HL-60 (cell line): ENCODE measurements at regions not wholly inside any gene's neighbourhood (a gene's known extent, or its start where the extent isn't known, plus 50 kb on each side); places are given as distances from the start of the nearest gene placed in this dataset.
A peak's percentile ranks its signal among the peaks of the same experiment; 100 is the strongest.

Experiments used
- DNase-seq, 2 experiments: peaks; one replicate each; pipeline ENCODE4 v3.0.0-alpha.2; 2010 to 2020; ENCODE audit warnings: low read depth in 1 of 2, low spot score in 1 of 2
- H3K27ac ChIP-seq: fragments of 250-450 bp; sonication (Bioruptor Pico); replicated peaks from 2 replicates; pipeline ENCODE4 v1.5.1; 2020; ENCODE audit warnings: mild to moderate bottlenecking, moderate library complexity
- H3K27me3 ChIP-seq: fragments of 250-450 bp; sonication (Bioruptor Pico); 2 replicates; pipeline ENCODE4 v1.5.1; 2021; ENCODE audit warnings: mild to moderate bottlenecking, moderate library complexity; ENCODE audit not compliant: insufficient read depth, poor library complexity, severe bottlenecking
- H3K4me3 ChIP-seq: replicated peaks from 2 replicates; pipeline ENCODE4 v1.5.1; 2011; ENCODE audit warnings: mild to moderate bottlenecking, control low read depth, low read length; ENCODE audit not compliant: insufficient read depth
- GABPA ChIP-seq: IDR thresholded peaks from 2 replicates; pipeline ENCODE4 v1.6.1; 2012; ENCODE audit warnings: low read depth
- POLR2AphosphoS5 ChIP-seq: IDR thresholded peaks from 2 replicates; pipeline ENCODE4 v1.6.1; 2012; ENCODE audit warnings: low read depth
- SPI1 ChIP-seq: IDR thresholded peaks from 2 replicates; pipeline ENCODE4 v1.6.1; 2012; ENCODE audit warnings: low read depth, mild to moderate bottlenecking, borderline replicate concordance
- TF ChIP-seq, protein P1 (sequence below): IDR thresholded peaks from one replicate; pipeline ENCODE4 v1.5.1; 2011; ENCODE audit warnings: low read length, control low read depth, inconsistent platforms; ENCODE audit not compliant: insufficient read depth
- TF ChIP-seq, protein P2 (sequence below): IDR thresholded peaks from 2 replicates; pipeline ENCODE4 v1.6.1; 2012; ENCODE audit warnings: low read depth; ENCODE audit not compliant: insufficient replicate concordance

DNA sequence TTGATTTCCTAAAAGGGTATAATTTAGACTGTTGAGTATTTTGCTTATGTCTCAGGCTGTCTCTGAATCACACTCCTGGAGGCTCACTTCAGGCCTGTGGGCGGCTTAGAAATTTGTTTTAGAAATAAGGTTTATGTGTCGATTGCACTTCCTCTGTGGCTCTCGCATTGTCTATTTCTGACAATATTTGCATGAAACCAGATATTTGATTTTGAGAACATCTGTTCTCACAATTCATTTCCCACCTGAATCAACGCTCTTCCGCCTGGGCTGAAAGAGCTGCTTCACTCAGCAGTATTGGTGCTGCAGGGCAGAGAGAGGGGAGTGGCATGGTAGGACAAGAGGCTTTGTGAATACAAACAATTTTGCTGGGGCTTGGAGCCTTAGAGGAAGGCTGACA, 262.0 kb downstream of the ADRA2A start:
- H3K4me3 ChIP-seq: no peak overlapping the region
- DNase-seq: no peak
- no peak for TF ChIP-seq POLR2AphosphoS5
- TF ChIP-seq, protein P1, sequence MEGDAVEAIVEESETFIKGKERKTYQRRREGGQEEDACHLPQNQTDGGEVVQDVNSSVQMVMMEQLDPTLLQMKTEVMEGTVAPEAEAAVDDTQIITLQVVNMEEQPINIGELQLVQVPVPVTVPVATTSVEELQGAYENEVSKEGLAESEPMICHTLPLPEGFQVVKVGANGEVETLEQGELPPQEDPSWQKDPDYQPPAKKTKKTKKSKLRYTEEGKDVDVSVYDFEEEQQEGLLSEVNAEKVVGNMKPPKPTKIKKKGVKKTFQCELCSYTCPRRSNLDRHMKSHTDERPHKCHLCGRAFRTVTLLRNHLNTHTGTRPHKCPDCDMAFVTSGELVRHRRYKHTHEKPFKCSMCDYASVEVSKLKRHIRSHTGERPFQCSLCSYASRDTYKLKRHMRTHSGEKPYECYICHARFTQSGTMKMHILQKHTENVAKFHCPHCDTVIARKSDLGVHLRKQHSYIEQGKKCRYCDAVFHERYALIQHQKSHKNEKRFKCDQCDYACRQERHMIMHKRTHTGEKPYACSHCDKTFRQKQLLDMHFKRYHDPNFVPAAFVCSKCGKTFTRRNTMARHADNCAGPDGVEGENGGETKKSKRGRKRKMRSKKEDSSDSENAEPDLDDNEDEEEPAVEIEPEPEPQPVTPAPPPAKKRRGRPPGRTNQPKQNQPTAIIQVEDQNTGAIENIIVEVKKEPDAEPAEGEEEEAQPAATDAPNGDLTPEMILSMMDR: no peak
- TF ChIP-seq GABPA: no peak
- no peak for TF ChIP-seq SPI1
- TF ChIP-seq, protein P2, sequence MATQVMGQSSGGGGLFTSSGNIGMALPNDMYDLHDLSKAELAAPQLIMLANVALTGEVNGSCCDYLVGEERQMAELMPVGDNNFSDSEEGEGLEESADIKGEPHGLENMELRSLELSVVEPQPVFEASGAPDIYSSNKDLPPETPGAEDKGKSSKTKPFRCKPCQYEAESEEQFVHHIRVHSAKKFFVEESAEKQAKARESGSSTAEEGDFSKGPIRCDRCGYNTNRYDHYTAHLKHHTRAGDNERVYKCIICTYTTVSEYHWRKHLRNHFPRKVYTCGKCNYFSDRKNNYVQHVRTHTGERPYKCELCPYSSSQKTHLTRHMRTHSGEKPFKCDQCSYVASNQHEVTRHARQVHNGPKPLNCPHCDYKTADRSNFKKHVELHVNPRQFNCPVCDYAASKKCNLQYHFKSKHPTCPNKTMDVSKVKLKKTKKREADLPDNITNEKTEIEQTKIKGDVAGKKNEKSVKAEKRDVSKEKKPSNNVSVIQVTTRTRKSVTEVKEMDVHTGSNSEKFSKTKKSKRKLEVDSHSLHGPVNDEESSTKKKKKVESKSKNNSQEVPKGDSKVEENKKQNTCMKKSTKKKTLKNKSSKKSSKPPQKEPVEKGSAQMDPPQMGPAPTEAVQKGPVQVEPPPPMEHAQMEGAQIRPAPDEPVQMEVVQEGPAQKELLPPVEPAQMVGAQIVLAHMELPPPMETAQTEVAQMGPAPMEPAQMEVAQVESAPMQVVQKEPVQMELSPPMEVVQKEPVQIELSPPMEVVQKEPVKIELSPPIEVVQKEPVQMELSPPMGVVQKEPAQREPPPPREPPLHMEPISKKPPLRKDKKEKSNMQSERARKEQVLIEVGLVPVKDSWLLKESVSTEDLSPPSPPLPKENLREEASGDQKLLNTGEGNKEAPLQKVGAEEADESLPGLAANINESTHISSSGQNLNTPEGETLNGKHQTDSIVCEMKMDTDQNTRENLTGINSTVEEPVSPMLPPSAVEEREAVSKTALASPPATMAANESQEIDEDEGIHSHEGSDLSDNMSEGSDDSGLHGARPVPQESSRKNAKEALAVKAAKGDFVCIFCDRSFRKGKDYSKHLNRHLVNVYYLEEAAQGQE: no peak
- no peak overlapping the region for H3K27ac ChIP-seq
- no peaks in the 10 kb centered on the region for H3K27me3 ChIP-seq

DNA sequence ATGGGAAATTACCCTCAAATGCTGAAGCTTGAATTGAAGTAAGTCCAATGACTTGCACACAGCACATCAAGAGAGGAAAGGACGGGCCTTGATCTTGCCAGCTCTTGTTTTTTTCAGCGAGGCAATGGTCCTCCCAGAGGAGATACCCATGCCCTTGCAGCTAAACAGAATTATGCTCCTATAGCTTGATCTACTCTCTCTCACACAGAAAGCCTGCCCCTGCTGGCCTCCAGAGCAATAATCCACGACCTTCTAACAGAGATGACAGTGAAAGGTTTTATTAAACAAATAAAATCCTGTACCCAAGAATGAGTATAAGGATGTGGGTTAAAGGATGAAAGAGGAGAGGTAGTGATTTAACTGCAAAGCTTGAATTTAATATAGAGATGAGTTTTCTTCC, 268.0 kb downstream of the ADRA2A start:
- H3K27me3 ChIP-seq: no peaks in the 10 kb centered on the region
- no peak overlapping the region for H3K27ac ChIP-seq
- no peak for DNase-seq
- no peak for TF ChIP-seq GABPA
- TF ChIP-seq SPI1: no peak
- TF ChIP-seq, protein P1: peak; percentile 2
- no peak overlapping the region for H3K4me3 ChIP-seq

DNA sequence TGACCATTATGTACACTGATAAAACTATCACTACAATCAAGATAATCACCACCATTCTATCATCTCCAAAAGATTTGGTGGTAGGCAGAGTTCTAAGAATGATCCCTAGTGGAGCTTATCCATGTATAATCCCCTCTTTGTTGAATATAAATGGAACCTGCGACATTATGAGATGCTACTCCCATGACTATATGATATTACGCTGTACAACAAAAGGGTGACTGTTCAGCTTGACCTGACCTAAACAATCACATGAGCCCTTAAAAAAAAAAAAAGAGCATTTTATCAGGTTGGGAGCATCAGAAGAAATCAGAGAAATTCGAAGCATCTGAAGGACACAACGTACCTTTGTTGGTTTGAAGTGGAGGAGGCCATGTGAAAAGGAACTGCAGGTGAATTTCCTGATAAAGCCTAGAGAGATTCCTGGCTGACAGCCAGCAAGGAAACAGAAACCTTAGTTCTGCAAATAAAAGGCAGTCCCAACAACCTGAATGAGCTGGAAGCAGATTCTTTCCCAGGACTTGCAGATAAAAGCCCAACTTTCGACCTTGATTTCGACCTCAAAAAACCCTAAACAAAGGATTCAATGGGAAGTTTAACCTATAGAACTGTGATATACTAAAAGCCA, 270.7 kb downstream of the ADRA2A start:
- TF ChIP-seq, protein P1: no peak
- TF ChIP-seq, protein P2: no peak
- TF ChIP-seq GABPA: no peak
- TF ChIP-seq POLR2AphosphoS5: no peak
- TF ChIP-seq SPI1: no peak
- no peak overlapping the region for H3K27ac ChIP-seq
- H3K4me3 ChIP-seq: no peak overlapping the region
- DNase-seq: no peak
- no peaks in the 10 kb centered on the region for H3K27me3 ChIP-seq

DNA sequence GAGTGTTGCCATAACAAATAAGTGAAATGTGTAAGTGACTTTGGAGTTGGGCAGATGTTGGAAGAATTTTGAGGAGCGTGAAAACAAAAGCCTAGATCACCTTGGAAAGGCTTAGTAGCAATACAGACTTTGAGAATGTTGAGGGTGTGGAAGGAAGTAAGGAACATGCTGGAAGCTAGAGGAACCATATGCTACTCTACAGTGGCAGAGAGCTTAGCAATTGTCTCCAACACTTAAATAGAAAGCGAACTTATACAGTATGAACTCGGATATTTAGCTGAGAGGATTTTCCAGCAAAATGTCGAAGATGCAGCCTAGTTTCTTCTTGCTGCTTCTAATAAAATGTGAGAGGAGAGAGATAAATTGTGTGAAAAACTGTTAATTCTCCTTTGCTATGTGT, 271.2 kb downstream of the ADRA2A start:
- TF ChIP-seq, protein P2: no peak
- TF ChIP-seq POLR2AphosphoS5 (no peak), GABPA (no peak), SPI1 (no peak)
- TF ChIP-seq, protein P1: no peak
- H3K27ac ChIP-seq: no peak overlapping the region
- H3K4me3 ChIP-seq: no peak overlapping the region
- H3K27me3 ChIP-seq: no peaks in the 10 kb centered on the region
- no peak for DNase-seq
